HEK293T (cell line): ENCODE measurements at regions not wholly inside any gene's neighbourhood (a gene's known extent, or its start where the extent isn't known, plus 50 kb on each side); places are given as distances from the start of the nearest gene placed in this dataset.

Experiments used
- CTCF ChIA-PET: fragments of 350-600 bp; formaldehyde crosslinking; extraction: SDS; loops from one replicate; lab custom pipeline; 2021; ENCODE audit warnings: antibody characterized with exemption, inconsistent platforms; lab: Yijun Ruan, JAX
- POLR2A ChIA-PET: fragments of 350-600 bp; formaldehyde crosslinking; extraction: SDS; loops from one replicate; lab custom pipeline; 2020; ENCODE audit warnings: antibody characterized with exemption, inconsistent platforms; lab: Yijun Ruan, JAX
- DNase-seq: peaks from one replicate; pipeline ENCODE4 v3.0.0; 2012; ENCODE audit warnings: mixed read lengths; ENCODE audit errors: extremely low spot score
- ARNT ChIP-seq: fragments of 450-650 bp; IDR thresholded peaks from 2 replicates; pipeline ENCODE4 v1.6.1; 2017; ENCODE audit warnings: mild to moderate bottlenecking
- BHLHE40 ChIP-seq: fragments of 450-650 bp; IDR thresholded peaks from 2 replicates; pipeline ENCODE4 v1.6.1; 2016; ENCODE audit warnings: mild to moderate bottlenecking, moderate library complexity, borderline replicate concordance
- CTBP1 ChIP-seq: fragments of 450-650 bp; IDR thresholded peaks from 2 replicates; pipeline ENCODE4 v1.6.1; 2016; ENCODE audit warnings: borderline replicate concordance
- ELF4 ChIP-seq: fragments of 450-650 bp; IDR thresholded peaks from 2 replicates; pipeline ENCODE4 v1.6.1; 2017; ENCODE audit warnings: antibody characterized with exemption
- FOXA1 ChIP-seq: fragments of 450-650 bp; IDR thresholded peaks from 2 replicates; pipeline ENCODE4 v1.6.1; 2016; ENCODE audit warnings: mild to moderate bottlenecking
- FOXK2 ChIP-seq: fragments of 450-650 bp; IDR thresholded peaks from 2 replicates; pipeline ENCODE4 v1.6.1; 2016; ENCODE audit warnings: mild to moderate bottlenecking
- FOXM1 ChIP-seq: fragments of 450-650 bp; IDR thresholded peaks from 2 replicates; pipeline ENCODE4 v1.6.1; 2017; ENCODE audit warnings: mild to moderate bottlenecking, borderline replicate concordance
- HDGF ChIP-seq: fragments of 450-650 bp; IDR thresholded peaks from 2 replicates; pipeline ENCODE4 v1.6.1; 2017; ENCODE audit warnings: antibody characterized with exemption, borderline replicate concordance
- L3MBTL2 ChIP-seq: fragments of 450-650 bp; conservative IDR thresholded peaks from 2 replicates; pipeline ENCODE4 v1.6.1; 2016; ENCODE audit warnings: mild to moderate bottlenecking
- LEF1 ChIP-seq: fragments of 450-650 bp; IDR thresholded peaks from 2 replicates; pipeline ENCODE4 v1.6.1; 2017; ENCODE audit warnings: mild to moderate bottlenecking, borderline replicate concordance
- NFRKB ChIP-seq: fragments of 450-650 bp; IDR thresholded peaks from 2 replicates; pipeline ENCODE4 v1.6.1; 2016; ENCODE audit warnings: mild to moderate bottlenecking, moderate library complexity
- SP1 ChIP-seq: fragments of 450-650 bp; IDR thresholded peaks from 2 replicates; pipeline ENCODE4 v1.6.1; 2017
- SUZ12 ChIP-seq: fragments of 450-650 bp; IDR thresholded peaks from 2 replicates; pipeline ENCODE4 v1.6.1; 2016; ENCODE audit warnings: mild to moderate bottlenecking
- TARDBP ChIP-seq: fragments of 450-650 bp; IDR thresholded peaks from 2 replicates; pipeline ENCODE4 v1.6.1; 2016
- ZNF384 ChIP-seq: fragments of 450-650 bp; IDR thresholded peaks from 2 replicates; pipeline ENCODE4 v1.6.1; 2016
- TF ChIP-seq, protein P1 (sequence below): fragments of 450-650 bp; IDR thresholded peaks from 2 replicates; pipeline ENCODE4 v1.6.1; 2016

DNA sequence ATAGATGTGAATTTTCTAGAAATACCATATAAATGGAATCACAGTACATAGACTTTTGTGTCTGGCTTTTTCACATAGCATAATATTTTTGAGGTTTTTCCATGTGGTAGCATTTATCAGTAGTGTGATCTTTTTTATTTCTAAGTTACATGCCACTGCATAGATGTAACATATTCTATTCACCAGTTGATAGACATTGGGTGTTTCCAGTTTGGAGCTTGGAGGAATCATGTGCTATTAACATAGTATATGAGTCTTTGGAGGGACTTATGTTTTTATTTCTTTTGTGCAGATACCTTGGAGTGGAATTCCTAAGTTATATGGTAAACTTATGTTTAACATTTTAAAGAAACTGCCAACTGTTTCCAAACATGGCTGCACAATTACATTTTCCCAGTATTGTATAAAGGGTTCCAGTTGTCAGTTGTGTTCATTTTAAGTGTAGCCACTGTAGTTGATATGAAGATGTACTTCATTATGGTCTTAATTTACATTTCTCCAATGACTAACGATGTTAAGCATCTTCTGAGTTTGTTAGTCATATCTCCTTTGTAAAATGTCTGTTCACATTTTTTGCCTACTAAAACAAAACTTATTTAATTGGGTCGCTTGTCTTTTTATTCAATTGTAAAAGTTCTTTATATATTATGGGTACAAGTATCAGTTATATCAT, 145.7 kb upstream of the TRPC6 start:
- no peak for TF ChIP-seq FOXM1
- TF ChIP-seq ARNT = no peak
- TF ChIP-seq SUZ12 = no peak
- no peak for TF ChIP-seq CTBP1
- TF ChIP-seq, protein P1, sequence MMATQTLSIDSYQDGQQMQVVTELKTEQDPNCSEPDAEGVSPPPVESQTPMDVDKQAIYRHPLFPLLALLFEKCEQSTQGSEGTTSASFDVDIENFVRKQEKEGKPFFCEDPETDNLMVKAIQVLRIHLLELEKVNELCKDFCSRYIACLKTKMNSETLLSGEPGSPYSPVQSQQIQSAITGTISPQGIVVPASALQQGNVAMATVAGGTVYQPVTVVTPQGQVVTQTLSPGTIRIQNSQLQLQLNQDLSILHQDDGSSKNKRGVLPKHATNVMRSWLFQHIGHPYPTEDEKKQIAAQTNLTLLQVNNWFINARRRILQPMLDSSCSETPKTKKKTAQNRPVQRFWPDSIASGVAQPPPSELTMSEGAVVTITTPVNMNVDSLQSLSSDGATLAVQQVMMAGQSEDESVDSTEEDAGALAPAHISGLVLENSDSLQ = no peak
- no peak for TF ChIP-seq HDGF
- TF ChIP-seq NFRKB = no peak
- TF ChIP-seq BHLHE40 = no peak
- TF ChIP-seq LEF1 = no peak
- no peak for TF ChIP-seq L3MBTL2
- no peak for TF ChIP-seq FOXA1
- TF ChIP-seq FOXK2 = no peak
- TF ChIP-seq ELF4 = no peak
- TF ChIP-seq SP1 = no peak
- ChIA-PET POLR2A (no interaction called here), CTCF (no interaction called here)
- no peak for DNase-seq

DNA sequence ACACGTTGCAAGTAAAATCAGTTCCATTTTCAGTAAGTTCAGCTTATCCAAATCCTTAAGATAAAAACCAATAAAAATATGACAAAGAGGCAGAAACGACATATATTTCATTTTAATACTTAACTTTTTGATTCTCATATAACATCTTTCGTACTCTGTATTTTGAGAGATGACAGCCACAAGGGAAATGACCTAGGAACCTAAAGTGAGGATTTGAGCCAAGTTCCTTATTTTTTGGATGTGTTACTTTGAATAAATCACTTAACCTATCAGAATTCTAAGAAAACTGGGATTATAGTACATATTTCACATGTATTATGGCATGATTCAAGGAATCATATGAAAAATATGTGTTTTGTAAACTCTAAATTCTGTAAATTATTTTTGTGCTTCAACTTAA, 143.6 kb upstream of the TRPC6 start:
- ChIA-PET POLR2A (no interaction called here), CTCF (no interaction called here)
- no peak for DNase-seq
- TF ChIP-seq LEF1 (no peak), FOXM1 (no peak), SUZ12 (no peak), L3MBTL2 (no peak), ZNF384 (no peak), HDGF (no peak), NFRKB (no peak), TARDBP (no peak), ELF4 (no peak), CTBP1 (no peak), BHLHE40 (no peak), SP1 (no peak), FOXA1 (no peak), ARNT (no peak), FOXK2 (no peak)
- TF ChIP-seq, protein P1 = no peak

DNA sequence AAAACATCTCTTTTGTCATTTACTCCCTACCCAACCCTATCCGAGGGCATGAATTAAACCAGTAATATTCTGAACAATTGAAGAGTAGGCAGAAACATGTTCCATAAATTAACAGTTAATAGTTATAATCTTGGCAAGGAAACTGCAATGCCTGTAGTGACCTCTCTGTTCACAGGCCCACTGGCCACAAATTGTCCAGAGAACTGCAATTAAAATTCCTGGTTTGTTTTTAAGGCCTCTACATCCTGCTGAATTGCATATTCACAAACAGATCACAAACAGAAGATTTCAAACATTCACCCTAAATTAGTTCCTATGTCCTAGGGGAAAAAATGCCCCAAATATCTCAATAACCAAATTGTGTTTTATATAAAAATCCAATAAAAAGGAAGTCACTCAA, 143.2 kb upstream of the TRPC6 start:
- POLR2A ChIA-PET = no interaction called here
- CTCF ChIA-PET = no interaction called here
- no peak for TF ChIP-seq ELF4
- TF ChIP-seq FOXA1 = no peak
- TF ChIP-seq LEF1 = no peak
- no peak for TF ChIP-seq BHLHE40
- no peak for TF ChIP-seq TARDBP
- no peak for TF ChIP-seq FOXM1
- TF ChIP-seq CTBP1 = no peak
- TF ChIP-seq L3MBTL2 = no peak
- no peak for TF ChIP-seq SUZ12
- TF ChIP-seq, protein P1 = no peak
- TF ChIP-seq FOXK2 = no peak
- no peak for TF ChIP-seq ZNF384
- no peak for TF ChIP-seq ARNT
- no peak for DNase-seq

DNA sequence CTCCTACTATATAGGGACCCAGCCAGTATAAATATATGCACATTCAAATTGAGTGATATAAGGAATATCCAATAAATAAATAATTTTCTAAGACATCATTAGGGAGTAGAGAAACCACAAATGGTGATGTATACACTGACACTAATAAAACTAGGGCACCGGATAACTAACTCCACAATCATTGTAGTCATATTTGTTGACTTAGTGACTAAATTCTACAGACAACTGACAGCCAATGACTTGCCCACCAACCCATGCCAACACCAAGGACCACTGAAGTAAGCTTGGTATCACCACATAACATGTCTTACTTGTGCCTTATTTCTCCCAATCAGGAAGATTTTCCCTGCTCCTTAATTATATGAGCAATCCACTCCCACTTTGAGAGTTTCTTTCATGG, 139.6 kb upstream of the TRPC6 start:
- TF ChIP-seq HDGF = no peak
- TF ChIP-seq L3MBTL2 = no peak
- TF ChIP-seq CTBP1 = no peak
- TF ChIP-seq ZNF384 = no peak
- no peak for TF ChIP-seq LEF1
- TF ChIP-seq FOXA1 = no peak
- TF ChIP-seq SP1 = no peak
- no peak for TF ChIP-seq SUZ12
- TF ChIP-seq, protein P1 = no peak
- TF ChIP-seq ELF4 = no peak
- CTCF ChIA-PET = no interaction called here
- POLR2A ChIA-PET = no interaction called here
- DNase-seq = no peak

DNA sequence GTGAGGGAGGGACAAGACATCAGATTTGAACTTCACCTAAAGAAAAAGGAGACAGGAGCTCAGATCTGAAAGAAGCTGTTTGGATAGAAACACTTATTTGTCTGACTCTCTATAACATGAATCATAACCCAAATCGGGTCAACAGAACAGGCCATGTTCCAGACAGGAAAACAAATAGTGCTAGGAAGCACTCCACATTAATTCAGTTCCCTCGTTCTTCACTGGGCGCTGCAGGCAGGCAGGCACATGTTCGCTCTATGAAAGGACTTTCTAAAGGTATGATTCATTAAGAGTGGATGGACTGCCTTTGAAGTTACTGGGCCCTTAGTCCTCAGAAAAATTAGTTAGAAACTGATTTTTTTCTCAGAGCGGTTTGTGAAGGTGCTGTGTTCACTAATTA, 137.5 kb upstream of the TRPC6 start:
- TF ChIP-seq NFRKB = no peak
- TF ChIP-seq FOXA1 = no peak
- TF ChIP-seq, protein P1 = no peak
- TF ChIP-seq CTBP1 = no peak
- no peak for TF ChIP-seq TARDBP
- TF ChIP-seq ARNT = no peak
- TF ChIP-seq BHLHE40 = no peak
- TF ChIP-seq HDGF = no peak
- no peak for TF ChIP-seq LEF1
- DNase-seq = no peak
- ChIA-PET POLR2A (no interaction called here), CTCF (no interaction called here)
